HG02642 (cell line): ENCODE measurements at regions not wholly inside any gene's neighbourhood (a gene's known extent, or its start where the extent isn't known, plus 50 kb on each side); places are given as distances from the start of the nearest gene placed in this dataset.
"Not testable (repeated sequence)": the region's sequence is repeated elsewhere in the genome, so short reads cannot be mapped to it uniquely, and the experiment has no call there.

ENCODE experiments used
- ATAC-seq: cut with Tn5 transposase; IDR thresholded peaks from one replicate; pipeline ENCODE4 v1.9.1; 2021; ENCODE audit warnings: mild to moderate bottlenecking; ENCODE audit not compliant: unreplicated experiment, poor library complexity

DNA sequence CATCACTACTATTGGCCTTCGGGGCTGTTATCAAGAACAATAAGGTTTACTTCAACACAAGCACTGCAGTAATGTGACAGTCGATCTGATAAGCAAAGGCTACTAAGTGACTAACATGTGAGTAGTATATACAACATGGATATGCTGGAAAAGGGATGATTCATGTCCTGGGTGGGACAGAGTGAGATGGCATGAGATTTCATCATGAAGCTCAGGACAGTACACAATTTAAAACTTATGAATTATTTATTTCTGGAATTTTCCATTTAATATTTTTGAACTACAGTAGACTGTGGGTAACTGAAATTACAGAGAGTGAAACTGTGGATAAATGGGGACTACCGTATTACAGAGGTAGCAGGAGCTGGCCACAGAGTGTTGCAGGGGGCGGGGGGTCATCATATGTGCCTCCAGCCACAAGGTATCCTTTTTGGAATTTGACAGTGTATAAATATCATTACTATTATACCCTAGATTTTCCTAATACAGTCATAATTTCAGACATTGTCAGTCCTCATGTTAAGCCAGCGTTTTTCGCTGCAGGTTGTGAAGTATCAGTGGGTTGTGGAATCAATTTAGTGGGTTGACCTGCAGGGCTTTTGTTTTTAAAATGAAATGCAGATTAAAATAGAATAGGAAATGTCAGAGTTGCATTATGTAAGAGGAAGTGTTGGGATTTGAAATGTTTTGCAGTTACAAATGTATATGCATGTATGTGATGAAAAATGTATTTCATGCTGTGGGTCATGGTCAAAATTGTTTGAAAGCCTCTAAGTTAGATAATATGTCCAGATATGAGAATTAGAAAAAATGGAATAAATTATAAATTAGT, 148.0 kb upstream of the NUDT4 start:
- no peak for ATAC-seq

DNA sequence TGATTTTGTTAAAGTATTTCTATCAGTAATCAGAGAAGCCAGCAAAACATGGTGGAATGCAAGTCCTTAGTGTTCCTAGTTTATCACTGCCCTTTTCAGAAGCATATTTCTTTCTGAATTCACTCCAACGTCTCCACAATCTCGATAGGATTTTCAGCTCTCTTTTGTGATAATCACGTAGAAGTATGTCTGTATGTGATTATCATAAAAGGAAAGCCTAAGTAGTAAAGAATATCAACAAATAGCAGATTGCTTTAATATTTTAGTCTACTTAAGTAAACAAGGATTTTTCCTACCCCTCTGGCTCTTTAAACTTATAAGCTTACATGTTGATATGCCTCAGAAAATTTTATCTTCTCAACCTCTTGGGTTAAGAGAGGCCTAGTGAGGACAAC, 147.4 kb upstream of the NUDT4 start:
- ATAC-seq = no peak

DNA sequence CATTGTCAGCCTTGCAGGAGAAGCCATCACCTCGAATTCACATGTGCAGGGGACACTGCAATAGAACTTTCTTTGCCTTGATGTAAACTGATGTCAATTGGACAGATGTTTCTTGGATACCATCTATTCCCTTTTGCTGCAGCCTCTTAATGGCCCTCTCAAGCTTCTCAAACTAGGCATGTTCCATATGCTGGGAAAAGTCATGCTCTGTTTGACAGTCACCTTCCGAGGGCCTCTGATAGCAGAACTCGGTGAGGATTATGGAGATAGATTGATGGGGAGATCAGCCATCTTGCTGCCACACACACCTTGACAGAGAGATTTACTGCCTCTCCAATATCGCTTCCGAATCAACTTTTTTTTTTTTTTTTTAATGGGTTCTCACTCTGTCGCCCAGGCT, 145.8 kb upstream of the NUDT4 start:
- ATAC-seq = no peak

DNA sequence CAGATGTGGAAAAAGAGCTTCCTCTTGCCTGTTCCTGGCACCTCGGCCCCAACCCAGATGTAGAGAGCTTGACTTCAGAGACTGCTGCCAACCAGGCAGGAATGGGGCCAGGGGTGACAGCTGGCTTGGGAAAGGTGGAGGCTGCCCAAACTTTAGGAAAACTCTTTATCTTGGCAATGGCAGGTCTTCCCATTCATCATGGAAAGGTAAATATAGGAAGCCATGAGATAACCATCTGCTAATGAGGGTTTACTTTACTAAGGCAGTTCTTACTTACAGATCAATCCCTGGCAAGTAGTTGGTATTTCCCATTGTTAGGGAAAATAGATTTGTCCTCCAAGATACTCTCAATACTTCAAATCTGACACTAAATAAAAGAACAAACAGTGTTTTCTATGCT, 143.1 kb upstream of the NUDT4 start:
- no peak for ATAC-seq

DNA sequence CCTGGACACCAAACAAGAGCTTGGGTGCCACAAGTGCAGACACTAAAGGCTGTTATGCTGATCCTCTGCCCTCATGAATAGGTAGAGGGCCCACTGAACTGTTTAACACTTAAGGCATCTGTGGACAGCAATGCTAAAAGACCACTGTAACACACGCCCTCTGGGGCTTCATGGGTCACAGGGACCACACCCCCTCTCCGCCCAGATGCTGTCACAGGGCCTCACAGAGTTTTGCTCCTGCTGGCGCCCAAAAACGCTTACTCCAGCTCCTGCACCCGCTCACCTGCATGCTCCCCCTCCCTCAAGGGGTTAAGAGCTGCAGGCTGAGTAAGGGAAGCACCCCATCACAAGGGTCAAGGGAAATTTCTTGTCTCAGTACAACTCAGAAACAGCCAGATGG, 141.8 kb upstream of the NUDT4 start:
- ATAC-seq = no peak

DNA sequence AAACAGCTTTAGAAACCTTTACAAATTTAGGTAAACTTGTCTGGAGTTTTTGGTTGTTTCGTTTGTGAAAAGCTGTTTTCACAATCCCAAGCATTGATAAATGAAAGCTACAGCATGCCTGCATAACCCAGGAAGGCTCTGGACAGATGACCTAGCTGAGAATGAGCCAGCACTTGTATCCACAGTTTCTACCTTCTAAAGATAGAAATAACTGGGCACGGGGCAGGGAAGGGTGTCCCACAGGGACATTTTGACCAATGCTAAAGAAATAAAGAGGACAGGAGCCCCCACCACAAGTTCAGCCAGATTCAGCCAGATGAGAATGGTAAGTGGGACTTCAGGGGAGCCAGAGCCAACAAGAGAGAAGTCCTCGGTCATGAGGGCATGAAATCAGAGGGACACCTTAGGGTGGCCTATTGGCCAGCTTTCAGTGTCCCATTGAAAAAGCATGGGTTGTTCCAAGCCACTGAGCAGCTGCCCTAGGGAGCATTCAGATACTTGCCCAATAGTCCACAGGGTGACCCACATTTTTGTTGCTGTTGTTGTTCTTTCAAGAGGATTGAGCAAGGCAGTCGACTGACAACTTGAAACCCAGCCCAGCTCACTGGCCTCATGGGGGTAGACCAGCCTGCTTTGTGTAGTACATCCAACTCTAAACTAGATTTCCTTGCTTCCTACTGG, 140.3 kb upstream of the NUDT4 start:
- ATAC-seq = no peak

DNA sequence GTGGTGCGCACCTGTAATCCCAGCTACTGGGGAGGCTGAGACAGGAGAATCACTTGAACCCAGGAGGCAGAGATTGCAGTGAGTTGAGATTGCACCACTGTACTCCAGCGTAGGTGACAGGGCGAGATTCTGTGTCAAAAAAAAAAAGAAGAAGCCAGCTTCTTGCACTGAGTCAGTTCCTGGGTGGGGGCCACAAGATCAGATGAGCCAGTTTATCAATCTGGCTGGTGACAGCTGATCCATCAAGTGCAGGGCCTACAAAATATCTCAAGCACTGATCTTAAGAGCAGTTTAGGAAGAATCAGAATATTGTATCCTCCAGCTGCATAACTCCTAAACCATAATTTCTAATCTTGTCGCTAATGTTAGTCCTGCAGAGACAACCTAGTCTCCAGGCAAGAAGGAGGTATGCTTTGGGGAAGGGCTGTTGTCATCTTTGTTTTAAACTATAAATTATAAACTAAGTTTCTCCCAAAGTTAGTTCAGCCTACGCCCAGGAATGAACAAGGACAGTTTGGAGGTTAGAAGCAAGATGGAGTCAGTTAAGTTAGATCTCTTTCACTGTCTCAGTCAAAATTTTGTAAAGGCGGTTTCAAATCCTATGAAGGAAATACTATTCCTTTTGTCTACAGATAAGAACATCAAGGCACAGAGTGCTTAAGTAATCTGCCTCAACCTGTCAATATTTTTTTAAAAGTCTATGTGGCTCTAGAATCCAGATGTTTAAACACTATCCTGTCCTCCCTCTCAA, 139.0 kb upstream of the NUDT4 start:
- ATAC-seq = not testable (repeated sequence)

DNA sequence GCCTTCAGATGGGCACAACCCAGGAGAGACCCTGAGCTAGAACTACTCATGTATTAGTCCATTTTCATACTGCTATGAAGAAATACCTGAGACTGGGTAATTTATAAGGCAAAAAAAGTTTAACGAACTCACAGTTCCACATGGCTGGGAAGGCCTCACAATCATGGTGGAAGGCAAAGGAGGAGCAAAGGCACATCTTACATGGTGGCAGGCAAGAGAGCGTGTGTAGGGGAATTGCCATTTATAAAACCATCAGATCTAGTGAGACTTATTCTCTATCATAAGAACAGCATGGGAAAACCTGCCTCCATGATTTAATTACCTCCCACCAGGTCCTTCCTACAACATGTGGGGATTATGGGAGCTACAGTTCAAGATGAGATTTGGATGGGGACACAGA, 137.9 kb upstream of the NUDT4 start:
- not testable (repeated sequence) for ATAC-seq

DNA sequence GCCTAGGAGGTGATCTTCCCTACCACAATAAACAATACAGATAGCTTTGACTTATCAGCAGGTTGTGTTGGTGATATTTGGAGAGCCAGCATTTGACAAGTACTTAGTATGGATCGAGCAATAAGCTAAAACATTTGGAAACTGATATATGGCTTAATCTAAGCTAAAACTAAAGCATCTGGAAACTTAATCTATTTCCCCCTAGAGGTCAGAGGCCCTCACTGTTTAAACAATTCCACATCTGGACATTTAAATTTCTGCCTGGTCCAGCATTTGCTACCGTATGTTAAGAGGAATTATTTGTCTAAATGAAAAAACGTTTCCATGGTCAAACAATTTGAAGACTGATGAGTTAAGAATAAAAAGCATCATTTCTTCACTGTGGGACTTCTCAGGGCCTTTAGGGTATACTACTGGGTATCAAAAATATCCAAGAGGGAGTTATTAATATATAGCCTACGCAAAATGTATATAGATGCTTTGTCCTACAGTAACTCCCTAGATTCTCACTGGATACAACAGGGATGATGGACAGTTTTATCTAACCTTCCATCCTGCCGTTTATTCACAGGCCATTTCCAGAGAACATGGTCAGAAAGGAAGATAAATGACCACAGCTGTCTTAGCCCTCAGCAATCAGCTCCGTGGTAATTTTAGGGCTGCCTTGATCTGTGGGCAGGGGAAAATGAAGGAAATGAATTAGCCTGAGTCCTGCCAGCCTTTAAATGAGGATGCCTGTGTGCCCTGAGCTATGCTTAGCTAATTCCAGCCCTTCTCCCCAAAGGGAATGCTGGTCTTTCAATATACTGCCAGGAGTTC, 135.4 kb upstream of the NUDT4 start:
- no peak for ATAC-seq

DNA sequence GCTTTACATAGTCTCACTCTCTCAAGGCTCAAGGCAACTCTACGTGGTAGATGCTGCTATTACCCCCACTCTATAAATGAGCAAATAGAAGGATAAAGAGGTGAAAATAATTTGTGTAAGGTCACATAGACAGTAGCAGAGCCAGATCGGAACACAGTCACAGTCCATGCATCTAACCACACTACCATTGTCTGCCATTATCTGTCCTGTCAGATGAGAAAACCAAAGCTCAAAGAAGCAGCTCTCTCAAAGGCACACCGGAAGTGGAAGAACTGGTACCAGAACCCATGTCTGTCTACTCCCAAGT, 134.4 kb upstream of the NUDT4 start:
- no peak for ATAC-seq

DNA sequence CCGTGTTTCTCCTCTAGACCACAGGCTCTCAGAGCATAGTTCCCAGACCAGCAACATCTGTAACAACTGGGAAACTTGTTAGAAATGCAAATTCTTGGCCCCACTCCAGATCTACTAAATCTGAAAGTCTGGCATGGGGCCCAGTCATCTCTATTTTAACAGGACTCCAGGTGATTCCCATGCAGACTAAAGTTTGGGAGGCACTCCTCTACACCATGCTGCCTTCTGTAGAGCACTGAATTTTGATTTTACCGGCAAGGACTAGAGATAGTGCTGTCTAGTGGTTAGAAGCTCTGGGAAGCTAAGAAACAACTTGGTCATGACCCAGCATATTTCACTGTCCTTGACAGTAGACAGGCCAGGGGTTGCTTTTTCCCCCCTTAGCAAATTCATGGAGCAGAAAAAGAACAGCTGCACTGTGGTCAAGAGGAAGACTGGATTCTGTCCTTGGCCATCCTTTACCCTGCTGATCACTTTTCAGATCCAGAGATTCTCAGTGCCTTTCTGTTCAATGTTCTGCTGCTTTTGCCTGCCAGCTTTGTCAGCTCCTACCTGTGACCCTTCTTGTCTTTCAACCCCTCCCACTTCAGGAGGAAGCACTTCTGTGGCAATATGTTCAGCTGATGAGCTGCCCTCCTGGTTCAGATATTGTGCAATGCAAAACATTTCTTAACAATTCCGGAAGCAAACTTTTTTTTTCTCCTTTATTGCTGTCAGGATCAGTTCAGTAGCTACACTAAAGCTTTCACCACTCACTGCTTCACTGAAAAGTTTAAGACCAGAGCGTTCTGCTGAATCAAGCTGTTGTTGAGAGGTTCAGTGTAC, 133.8 kb upstream of the NUDT4 start:
- peak; percentile 50 for ATAC-seq

DNA sequence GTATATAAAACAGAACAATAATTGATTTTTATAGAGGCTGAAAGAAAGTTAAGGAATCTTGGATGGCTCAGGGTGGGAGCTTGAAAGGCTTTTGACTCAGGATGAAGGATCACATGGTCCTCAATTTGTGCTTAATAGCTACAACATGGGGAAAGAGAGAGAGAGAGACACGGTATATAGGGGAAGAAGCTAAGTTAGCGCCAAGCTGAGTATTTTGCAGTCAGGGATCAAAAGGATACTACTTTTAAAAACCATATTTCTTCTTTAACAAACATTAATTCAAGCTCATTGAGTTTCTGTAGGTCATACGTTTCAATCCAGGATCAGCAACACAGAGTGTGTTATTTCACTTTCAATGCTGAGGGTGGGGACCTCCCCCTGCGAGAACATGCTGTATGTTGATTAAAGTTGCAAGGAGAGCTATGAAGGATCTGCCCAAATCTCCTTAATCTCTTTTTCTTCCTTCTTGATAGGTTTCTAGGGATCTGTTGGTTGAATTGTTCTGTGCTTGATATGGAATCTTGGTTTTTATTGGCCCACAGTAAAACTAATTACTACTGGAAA, 133.1 kb upstream of the NUDT4 start:
- ATAC-seq = peak; percentile 34

DNA sequence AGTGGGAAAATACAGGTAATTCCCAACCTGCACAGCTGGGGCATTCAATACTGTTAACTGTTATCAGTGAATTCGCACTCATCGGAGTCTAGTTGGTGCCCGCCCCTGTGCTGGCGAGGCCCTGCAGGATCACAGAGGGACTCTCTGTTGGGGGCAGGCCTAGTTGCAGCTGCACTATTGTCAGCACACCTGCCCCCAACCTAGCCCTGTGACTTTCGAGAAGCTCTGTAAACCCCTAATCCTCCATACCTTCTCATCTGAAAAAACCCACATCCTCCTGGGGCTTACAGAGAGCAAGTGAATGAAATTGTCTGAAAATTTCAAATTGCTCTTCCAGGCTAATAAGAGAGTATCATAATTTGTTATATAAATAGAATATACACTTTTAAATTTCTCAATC, 132.2 kb upstream of the NUDT4 start:
- ATAC-seq = peak; percentile 68

DNA sequence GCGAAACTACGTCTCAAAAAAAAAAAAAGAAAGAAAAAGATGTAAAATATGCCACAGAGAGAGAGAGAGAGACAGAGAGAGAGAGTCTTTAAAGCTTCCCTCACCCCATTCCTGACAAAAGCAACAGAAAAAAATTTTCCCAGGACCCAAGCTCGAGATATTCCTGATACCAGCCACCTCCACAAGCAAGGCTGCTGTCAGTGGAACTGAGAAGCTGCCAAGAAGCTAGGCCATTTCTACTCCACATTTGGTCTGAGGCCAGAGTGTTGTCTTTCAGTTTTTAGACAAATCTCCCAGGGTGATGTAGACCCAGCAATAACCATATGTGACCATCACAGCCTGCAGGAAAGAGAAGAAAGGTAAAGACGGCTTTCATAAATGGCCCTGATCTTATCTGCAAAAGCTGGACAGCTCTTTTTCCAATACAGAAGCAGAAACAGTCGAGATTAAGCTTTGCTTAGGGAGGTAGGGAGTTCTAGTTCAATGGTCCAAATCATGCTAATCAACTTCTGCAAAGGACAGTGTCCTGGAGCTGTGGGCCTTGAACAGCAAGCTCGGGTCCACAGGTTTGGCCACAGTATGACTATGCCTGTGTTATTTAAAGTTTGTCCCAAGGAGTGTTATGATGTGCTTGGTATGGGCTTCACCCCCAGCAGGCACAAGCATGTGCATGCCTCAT, 130.3 kb upstream of the NUDT4 start:
- no peak for ATAC-seq

DNA sequence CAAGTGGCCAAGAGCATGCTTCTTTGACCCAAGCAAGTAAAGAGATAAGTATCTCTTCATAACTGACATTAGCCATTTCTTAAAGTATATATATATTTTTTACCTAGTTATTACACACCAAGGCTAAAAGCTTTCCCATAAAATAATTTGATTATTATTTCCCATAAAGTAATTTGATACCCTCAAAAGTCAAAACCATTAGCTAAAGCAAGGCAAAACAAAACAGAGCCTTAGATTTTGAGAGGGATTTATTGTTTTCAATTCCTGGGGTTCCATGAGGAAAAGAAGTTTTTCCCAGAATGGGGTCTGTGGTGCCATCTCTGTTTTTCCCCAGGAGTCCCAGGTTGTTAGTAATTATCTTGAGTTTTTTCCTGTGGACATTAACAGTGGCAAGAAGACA, 125.5 kb upstream of the NUDT4 start:
- ATAC-seq = no peak

DNA sequence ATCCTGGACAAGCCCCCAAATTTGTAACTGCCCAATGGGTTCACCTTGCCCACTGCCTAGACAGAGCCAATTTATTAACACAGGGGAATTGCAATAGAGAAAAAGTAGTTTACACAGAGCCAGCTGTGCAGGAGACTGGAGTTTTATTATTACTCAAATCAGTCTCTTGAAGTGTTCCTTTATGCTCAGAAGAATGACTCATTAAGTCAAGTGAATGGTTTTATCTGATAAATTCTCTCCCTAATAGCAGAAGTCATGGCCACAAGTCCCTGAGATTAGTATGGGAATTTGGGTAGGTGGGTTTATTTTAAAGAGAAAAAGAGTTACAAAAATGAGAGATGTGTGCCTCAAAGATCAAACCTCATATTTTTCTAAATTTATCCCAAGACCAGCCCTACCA, 122.8 kb upstream of the NUDT4 start:
- no peak for ATAC-seq

DNA sequence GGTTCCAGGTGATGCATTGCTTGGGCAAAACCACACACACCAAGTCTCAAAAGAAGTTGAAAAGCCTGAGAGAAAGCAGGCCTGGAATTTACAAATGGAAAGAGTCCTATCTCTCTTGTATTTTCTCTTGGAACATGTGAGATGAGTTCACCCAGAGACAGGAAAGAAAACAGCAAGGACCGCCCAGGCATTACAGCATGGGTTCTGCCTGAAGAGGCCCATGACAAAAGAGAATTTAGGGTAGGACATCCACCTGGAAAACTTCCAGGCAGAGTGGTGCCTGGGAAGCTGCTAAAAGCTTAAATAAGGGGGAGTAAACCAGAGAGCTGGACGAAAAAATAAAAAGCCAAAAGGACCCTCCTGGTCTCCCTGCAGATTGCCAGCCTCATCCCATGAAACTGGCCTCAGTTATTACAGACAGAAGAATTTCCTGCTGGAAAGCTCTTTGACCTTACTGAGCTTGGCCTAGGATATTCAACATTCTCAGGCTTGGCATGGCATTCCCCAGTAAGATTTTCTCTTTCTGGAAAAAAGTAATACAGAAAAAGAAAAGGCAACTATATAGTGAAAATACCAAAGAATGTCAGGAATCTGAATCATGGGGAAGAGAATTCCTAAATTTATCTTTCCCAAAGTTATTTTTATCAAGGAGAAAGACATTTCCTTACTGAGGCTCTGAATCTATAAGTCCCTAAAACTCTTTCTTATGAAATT, 121.3 kb upstream of the NUDT4 start:
- ATAC-seq = no peak

DNA sequence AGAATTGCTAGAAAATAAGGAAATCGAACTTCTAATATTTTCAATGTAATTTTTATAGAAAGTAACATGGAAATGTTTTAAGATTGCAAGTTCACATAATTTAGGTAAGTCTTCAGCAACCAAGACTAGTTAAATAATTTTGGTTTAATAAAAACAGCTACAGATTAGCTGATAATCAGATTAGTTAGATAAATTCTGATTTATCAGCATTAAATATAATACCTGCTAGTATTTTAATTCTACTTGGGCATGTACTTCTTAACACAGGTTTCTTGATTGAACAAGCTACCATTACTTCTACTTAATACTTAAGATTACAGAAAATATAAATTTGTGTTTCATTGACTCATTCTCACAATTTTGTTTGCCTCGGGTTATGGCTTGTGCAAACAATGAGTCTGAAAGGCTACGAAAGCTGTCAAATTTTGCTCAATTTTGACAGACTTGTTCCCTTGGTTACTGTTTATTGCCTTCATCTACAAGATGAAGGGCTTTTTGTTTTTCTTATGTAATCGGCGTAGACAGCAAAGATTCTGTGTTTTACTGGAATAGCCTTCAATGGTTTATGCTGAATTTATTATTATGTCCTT, 116.1 kb upstream of the NUDT4 start:
- no peak for ATAC-seq
